UCSD-AML1 (cell line): ENCODE measurements at regions not wholly inside any gene's neighbourhood (a gene's known extent, or its start where the extent isn't known, plus 50 kb on each side); places are given as distances from the start of the nearest gene placed in this dataset.
"Not testable (repeated sequence)": the region's sequence is repeated elsewhere in the genome, so short reads cannot be mapped to it uniquely, and the experiment has no call there.

Experiments used
- DNase-seq: peaks from one replicate; lab custom pipeline; 2025; ENCODE audit not compliant: unreplicated experiment; lab: John Stamatoyannopoulos, UW

- peak; percentile 13 for DNase-seq
Measured at GRCh38 chr2:22904126-22904684, 480.8 kb upstream of the KLHL29 start.

GRCh38 chr2:22907330-22907729 is 477.6 kb upstream of the KLHL29 start:
- no peak for DNase-seq

- DNase-seq, result no peak
Measured at GRCh38 chr2:22912398-22912797, 472.6 kb upstream of the KLHL29 start.

DNA sequence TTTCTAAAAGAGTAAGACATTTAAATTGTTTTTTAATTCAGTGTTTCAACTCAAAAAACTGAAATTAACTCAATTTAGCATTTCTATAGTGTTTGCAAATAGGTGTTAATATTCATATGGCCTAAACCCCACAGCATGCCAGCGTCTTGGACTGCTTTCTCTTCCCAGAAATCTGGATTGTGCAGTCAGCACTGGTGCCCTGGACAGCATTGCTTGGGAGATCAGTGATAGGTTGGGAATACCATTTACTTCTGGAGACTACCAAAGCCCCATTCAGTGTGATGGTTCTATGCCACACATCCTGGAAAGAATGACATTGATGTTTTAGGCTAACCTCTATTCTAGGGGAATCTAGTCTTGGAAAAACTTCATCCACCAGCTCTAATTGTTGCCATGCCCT is 455.0 kb upstream of the KLHL29 start:
- no peak for DNase-seq

DNA sequence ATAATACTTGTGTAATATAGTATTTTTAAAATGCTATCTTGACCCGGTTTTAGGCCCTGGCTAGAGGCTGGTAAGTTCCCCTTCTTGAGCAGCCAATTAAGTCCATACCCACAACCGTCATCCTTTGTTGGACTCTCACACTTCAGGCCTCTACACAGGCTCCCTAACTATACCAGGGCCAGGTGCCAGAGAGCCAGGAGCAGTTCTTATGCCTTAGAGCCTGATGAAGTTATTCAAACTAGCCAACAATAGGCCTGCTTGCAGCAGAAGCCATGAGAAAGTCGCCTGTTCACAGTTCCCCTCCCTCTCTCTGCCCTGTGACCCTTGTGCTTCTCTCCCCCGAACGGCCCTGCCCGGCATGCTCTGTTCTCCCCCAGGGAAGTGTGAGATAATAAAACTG is 454.2 kb upstream of the KLHL29 start:
- DNase-seq, result no peak

DNA sequence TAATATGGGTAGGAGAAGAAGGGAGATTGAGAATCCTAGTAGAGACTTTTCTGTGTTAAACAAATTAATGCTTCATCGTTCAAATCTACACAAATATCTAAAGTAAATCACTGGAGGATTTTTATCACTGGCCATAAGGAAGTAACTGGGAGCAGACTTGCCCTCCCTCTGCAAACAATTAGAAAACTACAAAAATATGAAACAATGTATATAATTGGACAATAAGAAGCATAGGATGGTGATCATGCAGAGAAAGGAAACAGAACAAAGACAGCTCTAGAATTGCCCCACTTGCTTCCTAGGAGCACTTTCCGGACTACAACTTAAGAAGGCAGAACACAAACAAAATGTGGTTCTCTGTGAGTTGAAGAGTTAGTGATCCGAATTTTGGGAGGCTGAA is 452.7 kb upstream of the KLHL29 start:
- DNase-seq, result no peak

GRCh38 chr2:22934747-22935146 is 450.2 kb upstream of the KLHL29 start:
- no peak for DNase-seq

- no peak for DNase-seq
Measured at GRCh38 chr2:22942441-22942840, 442.5 kb upstream of the KLHL29 start.

DNA sequence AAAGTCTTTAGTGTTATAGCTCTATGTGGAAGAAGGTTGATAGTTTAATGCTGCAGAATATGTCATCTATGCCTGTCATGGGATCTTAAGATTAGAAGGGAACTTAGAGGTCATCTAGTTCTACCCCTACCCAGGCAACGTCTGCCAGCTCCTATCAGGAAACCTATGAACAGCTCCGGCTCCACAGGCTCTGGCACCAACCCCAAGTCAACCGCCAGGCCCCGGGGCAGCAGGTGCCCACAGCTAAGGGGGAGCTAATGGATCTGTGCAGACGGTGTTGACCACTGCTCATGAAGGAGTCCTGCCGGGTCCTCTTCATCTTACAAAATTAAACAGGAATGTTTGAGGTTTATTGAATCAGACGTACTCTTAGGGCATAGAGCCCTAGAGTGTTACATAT is 440.8 kb upstream of the KLHL29 start:
- DNase-seq, result no peak

DNA sequence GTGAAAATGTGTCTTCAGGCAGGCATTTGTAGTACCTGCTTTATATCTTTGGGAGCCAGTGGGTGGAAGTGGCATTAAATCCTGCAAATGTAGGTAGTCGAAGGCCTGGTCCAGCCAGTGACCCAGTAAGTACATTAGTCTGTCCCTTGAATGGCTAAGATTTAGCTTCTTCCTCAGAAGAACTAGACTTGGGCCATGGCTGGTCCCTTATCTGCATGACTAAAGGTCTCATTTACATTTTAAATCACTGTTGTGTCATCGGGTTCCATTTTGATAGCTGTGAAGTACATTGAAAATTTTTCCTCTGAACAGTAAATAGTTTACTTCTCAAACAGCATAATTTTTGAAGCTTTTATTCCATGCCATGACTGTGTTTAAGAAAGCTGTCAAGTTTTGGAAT is 438.4 kb upstream of the KLHL29 start:
- no peak for DNase-seq

GRCh38 chr2:22947741-22948140 is 437.2 kb upstream of the KLHL29 start:
- no peak for DNase-seq

GRCh38 chr2:22950431-22950830 is 434.5 kb upstream of the KLHL29 start:
- no peak for DNase-seq

- no peak for DNase-seq
Measured at GRCh38 chr2:22952656-22953225, 432.2 kb upstream of the KLHL29 start.

DNA sequence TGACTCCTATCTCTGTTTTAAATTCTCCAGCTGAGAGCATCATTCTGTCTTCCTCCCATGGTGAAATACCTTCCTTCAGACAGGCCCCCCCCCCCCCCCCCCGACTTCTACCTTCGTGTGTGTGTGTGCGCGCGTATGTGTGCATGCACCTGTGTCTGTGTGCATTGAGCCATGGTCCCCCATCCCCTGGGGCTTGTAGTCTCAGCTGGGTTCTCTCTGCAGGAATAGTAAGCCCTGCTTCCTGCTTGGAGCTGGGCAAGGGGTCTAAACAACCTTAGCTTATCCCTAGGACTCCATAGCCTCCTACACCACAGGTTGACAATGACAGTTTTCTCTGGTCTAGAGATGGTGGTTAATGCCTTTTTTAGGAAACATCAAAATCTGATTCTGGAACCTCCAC is 427.5 kb upstream of the KLHL29 start:
- DNase-seq, result no peak

GRCh38 chr2:22958308-22958707 is 426.7 kb upstream of the KLHL29 start:
- no peak for DNase-seq

- DNase-seq, result no peak
Measured at GRCh38 chr2:22967756-22968155, 417.2 kb upstream of the KLHL29 start.

GRCh38 chr2:22970284-22970975 is 414.5 kb upstream of the KLHL29 start:
- DNase-seq, result no peak

DNA sequence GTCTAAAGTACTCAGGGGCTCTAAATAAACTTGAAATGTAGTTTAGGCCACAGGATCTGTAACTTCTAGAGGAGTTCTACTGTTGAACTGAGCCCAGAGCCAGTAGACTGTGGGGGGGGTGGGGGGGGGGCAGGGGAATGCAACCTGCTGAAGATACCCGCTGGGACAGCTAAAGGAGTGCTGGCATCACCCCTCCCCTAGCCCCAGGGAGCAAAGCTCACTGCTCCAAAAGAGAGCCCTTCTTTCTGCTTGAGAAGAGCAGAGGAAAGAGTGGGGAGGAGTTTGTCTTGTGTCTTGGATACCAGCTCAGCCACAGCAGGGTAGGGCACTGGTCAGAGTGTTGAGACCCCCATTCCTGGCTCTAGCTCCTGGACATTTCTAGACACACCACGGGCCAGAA is 414.0 kb upstream of the KLHL29 start:
- DNase-seq, result no peak

GRCh38 chr2:22981785-22982184 is 403.2 kb upstream of the KLHL29 start:
- no peak for DNase-seq

DNA sequence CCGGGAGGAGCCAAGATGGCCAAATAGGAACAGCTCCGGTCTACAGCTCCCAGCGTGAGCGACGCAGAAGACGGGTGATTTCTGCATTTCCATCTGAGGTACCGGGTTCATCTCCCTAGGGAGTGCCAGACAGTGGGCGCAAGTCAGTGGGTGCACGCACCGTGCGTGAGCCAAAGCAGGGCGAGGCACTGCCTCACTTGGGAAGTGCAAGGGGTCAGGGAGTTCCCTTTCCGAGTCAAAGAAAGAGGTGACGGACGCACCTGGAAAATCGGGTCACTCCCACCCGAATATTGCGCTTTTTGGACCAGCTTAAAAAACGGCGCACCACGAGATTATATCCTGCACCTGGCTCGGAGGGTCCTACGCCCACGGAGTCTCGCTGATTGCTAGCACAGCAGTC is 400.8 kb upstream of the KLHL29 start:
- DNase-seq, result not testable (repeated sequence)

- no peak for DNase-seq
Measured at GRCh38 chr2:22990246-22990645, 394.7 kb upstream of the KLHL29 start.

DNA sequence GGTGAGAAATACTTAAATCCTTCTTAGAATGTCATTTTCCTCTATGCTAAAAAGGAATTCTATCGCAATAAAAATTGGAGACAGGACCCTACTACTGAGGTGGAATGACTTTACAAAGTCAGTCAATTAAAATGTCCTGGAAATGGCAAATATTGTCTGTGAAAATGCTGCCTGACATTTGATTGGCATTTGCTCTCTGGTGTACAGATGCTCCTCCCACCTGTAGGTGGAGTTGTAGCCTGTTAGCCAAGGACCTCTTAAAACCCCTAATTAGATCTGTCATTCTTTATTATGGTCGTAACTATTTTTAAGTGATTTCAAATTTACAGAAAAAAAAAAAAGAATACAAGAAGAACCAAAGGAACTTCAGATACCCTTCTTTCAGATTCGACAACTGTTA is 393.1 kb upstream of the KLHL29 start:
- no peak for DNase-seq

DNA sequence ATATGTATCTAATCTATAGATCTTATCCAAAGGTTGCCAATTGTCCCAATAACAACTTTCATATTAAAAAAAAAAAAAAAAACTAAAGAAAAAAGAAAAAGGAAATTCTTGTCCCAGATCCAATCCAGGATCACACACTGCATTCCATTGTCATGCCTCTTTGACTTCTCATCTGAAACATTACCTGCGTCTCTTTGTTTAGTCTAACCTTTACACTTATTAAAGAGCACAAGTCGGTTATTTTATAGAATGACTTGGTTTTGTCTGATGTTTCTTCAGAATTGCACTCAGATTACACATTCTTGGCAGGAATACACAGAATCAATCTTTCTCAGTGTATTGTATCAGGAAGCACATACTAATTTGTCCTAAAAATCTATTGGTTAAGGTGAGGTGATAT is 392.5 kb upstream of the KLHL29 start:
- no peak for DNase-seq
